ENCODE measurements at regions not wholly inside any gene's neighbourhood (a gene's known extent, or its start where the extent isn't known, plus 50 kb on each side); places are given as distances from the start of the nearest gene placed in this dataset.

DNA sequence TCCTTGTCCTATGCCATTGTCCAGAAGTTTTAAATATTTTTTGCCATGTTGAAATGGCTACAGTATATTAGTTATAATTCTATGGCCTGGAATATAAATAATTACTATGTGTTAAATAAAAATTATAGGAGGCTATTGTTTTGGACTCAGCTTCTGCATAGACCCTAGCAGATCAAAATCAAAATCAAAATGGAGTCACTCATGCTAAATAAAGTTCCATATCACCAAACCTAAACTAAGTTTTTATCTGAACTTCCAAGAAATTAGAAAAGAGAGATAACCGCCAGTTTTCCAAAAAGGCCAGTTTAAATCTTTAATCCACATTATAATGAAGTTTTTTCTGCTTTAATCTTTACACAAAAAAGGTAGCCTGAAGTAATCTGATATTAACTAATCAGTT is 227.8 kb upstream of the P2RY1 start:
- TF ChIP-seq CREM (IDR thresholded peaks at IDR 0.05; ENCODE audit: low read depth) (no peak), MTA2 (IDR thresholded peaks at IDR 0.05; ENCODE audit: low read depth) (no peak), RBBP5 (IDR thresholded peaks at IDR 0.05; ENCODE audit: borderline replicate concordance, insufficient read depth, low read length, poor library complexity, severe bottlenecking) (no peak), SNRNP70 (optimal IDR thresholded peaks at IDR 0.05; ENCODE audit: low read depth, low read length) (no peak)
- TF ChIP-seq, protein P1, sequence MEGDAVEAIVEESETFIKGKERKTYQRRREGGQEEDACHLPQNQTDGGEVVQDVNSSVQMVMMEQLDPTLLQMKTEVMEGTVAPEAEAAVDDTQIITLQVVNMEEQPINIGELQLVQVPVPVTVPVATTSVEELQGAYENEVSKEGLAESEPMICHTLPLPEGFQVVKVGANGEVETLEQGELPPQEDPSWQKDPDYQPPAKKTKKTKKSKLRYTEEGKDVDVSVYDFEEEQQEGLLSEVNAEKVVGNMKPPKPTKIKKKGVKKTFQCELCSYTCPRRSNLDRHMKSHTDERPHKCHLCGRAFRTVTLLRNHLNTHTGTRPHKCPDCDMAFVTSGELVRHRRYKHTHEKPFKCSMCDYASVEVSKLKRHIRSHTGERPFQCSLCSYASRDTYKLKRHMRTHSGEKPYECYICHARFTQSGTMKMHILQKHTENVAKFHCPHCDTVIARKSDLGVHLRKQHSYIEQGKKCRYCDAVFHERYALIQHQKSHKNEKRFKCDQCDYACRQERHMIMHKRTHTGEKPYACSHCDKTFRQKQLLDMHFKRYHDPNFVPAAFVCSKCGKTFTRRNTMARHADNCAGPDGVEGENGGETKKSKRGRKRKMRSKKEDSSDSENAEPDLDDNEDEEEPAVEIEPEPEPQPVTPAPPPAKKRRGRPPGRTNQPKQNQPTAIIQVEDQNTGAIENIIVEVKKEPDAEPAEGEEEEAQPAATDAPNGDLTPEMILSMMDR (IDR thresholded peaks at IDR 0.05 in 2 of 3, conservative IDR thresholded peaks at IDR 0.05 in 1 of 3; ENCODE audit: insufficient read depth in 2 of 3, low read depth in 1 of 3, low read length in 3 of 3), result no peak

Data from K562 (cell line).